Common myeloid progenitor, CD34-positive (primary cell): ENCODE measurements at regions not wholly inside any gene's neighbourhood (a gene's known extent, or its start where the extent isn't known, plus 50 kb on each side); places are given as distances from the start of the nearest gene placed in this dataset.
"Not testable (repeated sequence)": the region's sequence is repeated elsewhere in the genome, so short reads cannot be mapped to it uniquely, and the experiment has no call there.

Experiments
- CTCF ChIA-PET: fragments of 350-600 bp; sonication (Branson Sonifier 250); formaldehyde crosslinking; loops from one replicate; lab custom pipeline; 2021; ENCODE audit warnings: antibody characterized with exemption; lab: Charles Lee
- POLR2A ChIA-PET: fragments of 350-600 bp; sonication (Branson Sonifier 250); formaldehyde crosslinking; loops from one replicate; lab custom pipeline; 2021; ENCODE audit warnings: antibody characterized with exemption; lab: Charles Lee
- DNase-seq, 3 donors: peaks; one replicate each; pipeline versions ENCODE4 v3.0.0 to v3.0.0-alpha.2; 2013
- H3K27ac ChIP-seq, 2 experiments: 1 replicate in 1 of 2; 2 replicates in 1 of 2; pipeline ENCODE4 v1.7.0; 2013; ENCODE audit warnings: inconsistent platforms in 2 of 2, low read length in 2 of 2, mild to moderate bottlenecking in 2 of 2, low read depth in 1 of 2, moderate library complexity in 1 of 2; ENCODE audit not compliant: severe bottlenecking in 2 of 2, insufficient read depth in 1 of 2, poor library complexity in 1 of 2
- H3K27me3 ChIP-seq, 5 experiments: replicated peaks in 2 of 5; 1 replicate in 3 of 5; 2 replicates in 2 of 5; pipeline versions ENCODE4 v1.6.1 to v1.7.0; 2013; ENCODE audit warnings: low read length in 4 of 5, mild to moderate bottlenecking in 2 of 5, moderate library complexity in 2 of 5, inconsistent platforms in 1 of 5; ENCODE audit not compliant: insufficient read depth in 5 of 5, control insufficient read depth in 4 of 5
- H3K36me3 ChIP-seq, 4 experiments: 1 replicate in 2 of 4; 2 replicates in 2 of 4; pipeline versions ENCODE4 v1.6.1 to v1.7.0; 2013; ENCODE audit warnings: low read length in 3 of 4, control low read depth in 1 of 4, mild to moderate bottlenecking in 1 of 4; ENCODE audit not compliant: control insufficient read depth in 4 of 4, insufficient read depth in 4 of 4
- H3K4me1 ChIP-seq, 4 experiments: 1 replicate in 3 of 4; 2 replicates in 1 of 4; pipeline versions ENCODE4 v1.6.1 to v1.7.1; 2013; ENCODE audit warnings: low read length in 3 of 4, mild to moderate bottlenecking in 3 of 4, control low read depth in 1 of 4, inconsistent platforms in 1 of 4, moderate library complexity in 1 of 4; ENCODE audit not compliant: control insufficient read depth in 4 of 4, insufficient read depth in 4 of 4; ENCODE audit errors: control extremely low read depth in 1 of 4
- H3K4me3 ChIP-seq, 7 experiments: 1 replicate in 4 of 7; 2 replicates in 3 of 7; pipeline versions ENCODE4 v1.5.1 to v1.7.0; 2013; ENCODE audit warnings: mild to moderate bottlenecking in 7 of 7, low read length in 6 of 7, moderate library complexity in 6 of 7, inconsistent platforms in 2 of 7, low read depth in 2 of 7, control low read depth in 1 of 7; ENCODE audit not compliant: insufficient read depth in 4 of 7, control insufficient read depth in 1 of 7; ENCODE audit errors: extremely low read depth in 1 of 7
- H3K9me3 ChIP-seq, 5 experiments: 1 replicate in 4 of 5; 2 replicates in 1 of 5; pipeline versions ENCODE4 v1.6.1 to v1.7.1; 2013; ENCODE audit warnings: low read length in 4 of 5, mild to moderate bottlenecking in 2 of 5, inconsistent platforms in 1 of 5, low read depth in 1 of 5, moderate library complexity in 1 of 5; ENCODE audit not compliant: control insufficient read depth in 4 of 5, insufficient read depth in 2 of 5; ENCODE audit errors: control extremely low read depth in 1 of 5
- WGBS: methylation state at CpG from one replicate; pipeline ENCODE4 v1.1.5; 2013; ENCODE audit not compliant: insufficient coverage; 5-methylcytosine and 5-hydroxymethylcytosine counted together

DNA sequence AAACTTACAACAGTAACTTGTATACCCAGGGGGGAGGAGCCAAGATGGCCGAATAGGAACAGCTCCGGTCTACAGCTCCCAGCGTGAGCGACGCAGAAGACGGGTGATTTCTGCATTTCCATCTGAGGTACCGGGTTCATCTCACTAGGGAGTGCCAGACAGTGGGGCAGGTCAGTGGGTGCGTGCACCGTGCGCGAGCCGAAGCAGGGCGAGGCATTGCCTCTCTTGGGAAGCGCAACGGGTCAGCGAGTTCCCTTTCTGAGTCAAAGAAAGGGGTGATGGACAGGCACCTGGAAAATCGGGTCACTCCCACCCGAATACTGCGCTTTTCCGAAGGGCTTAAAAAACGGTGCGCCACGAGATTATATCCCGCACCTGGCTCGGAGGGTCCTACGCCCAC, 278.8 kb downstream of the FAM47B start:
- H3K4me3 ChIP-seq, CTCF ChIA-PET, H3K36me3 ChIP-seq, DNase-seq, POLR2A ChIA-PET, H3K9me3 ChIP-seq, H3K27me3 ChIP-seq, H3K27ac ChIP-seq, H3K4me1 ChIP-seq: not testable (repeated sequence)
- WGBS = 74% methylated on average over 22 of the region's 26 CpGs

DNA sequence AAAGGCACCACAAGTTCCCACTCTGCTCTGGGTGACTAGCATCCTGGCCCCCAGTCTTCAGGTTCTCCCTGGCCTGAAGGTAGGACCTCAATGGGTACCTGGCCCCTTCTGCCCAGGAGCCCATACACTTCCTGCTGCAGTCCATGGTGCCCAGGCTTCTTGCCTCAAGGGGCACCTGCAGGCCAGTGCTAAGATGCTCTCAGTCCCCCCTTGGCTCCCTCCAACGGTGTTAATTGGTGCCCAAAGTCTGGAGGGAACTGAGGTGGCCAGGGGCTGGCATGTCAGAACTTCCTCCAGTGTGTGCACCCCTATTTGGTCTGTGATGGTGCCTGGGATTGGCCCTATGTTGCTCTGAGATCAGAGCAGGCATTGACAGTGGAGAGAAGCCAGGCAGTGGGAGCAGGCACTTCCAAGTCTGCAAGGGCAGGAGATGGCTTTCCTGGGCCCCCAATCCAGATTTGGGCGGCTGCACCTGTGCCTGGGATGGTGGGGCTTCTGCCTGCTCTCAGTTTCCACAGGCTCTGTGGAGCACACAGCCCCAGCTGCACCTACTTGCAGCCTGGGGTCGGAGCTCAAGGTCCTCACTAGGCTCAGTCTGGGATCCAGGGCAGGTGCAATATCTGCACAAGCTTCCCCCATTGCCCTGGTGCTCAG, 301.6 kb downstream of the FAM47B start:
- no peaks in the 10 kb centered on the region for H3K4me1 ChIP-seq
- no peak for DNase-seq
- no peak overlapping the region for H3K4me3 ChIP-seq
- H3K27me3 ChIP-seq = peaks cover 0 to 2% (median 0%) of the 10 kb centered on the region in 5 experiments
- POLR2A ChIA-PET = no interaction called here
- CTCF ChIA-PET = no interaction called here
- H3K36me3 ChIP-seq = no peaks in the 10 kb centered on the region
- WGBS = 50% methylated on average over 3 of the region's 3 CpGs
- H3K9me3 ChIP-seq = no peaks in the 10 kb centered on the region
- H3K27ac ChIP-seq = no peak overlapping the region

DNA sequence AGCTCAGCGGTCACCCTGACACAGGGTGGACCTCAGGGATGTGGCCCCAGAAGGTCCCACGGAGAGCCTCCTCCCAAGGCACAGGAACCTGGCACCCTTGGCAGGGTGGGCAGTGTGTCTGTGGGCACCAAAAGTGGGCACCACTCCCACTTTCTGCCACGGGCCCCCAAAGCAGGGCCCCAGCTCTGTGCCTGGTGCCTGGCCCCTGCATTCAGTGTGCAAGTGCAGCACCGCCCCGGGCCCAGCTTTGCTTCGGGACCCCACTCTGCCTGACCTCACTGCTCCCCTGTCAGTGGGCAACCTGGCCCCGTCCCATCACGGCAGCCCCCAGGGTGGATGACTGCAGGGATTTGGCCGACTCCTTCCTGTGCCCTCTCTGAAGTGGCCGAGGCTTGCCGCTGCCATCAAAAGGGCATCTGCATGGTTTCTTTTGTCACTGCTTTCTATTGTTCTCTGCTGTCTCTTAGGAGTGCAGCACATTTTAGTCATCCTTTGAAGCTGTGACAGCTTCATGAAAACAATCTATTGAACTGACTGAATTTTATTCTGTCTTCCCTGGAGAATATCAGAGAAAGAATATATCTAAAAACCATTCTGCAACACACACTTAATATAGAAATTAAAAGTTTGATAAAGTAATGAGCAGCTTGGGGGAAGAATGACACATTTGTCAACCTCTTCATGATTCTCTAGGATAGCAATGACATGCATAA, 302.4 kb downstream of the FAM47B start:
- H3K27me3 ChIP-seq = peaks cover 0 to 2% (median 0%) of the 10 kb centered on the region in 5 experiments
- ChIA-PET CTCF (no interaction called here), POLR2A (no interaction called here)
- H3K36me3 ChIP-seq = no peaks in the 10 kb centered on the region
- H3K27ac ChIP-seq = no peak overlapping the region
- H3K4me3 ChIP-seq = no peak overlapping the region
- H3K4me1 ChIP-seq = no peaks in the 10 kb centered on the region
- no peak for DNase-seq
- H3K9me3 ChIP-seq = no peaks in the 10 kb centered on the region
- 78% methylated on average over 9 of the region's 11 CpGs for WGBS

DNA sequence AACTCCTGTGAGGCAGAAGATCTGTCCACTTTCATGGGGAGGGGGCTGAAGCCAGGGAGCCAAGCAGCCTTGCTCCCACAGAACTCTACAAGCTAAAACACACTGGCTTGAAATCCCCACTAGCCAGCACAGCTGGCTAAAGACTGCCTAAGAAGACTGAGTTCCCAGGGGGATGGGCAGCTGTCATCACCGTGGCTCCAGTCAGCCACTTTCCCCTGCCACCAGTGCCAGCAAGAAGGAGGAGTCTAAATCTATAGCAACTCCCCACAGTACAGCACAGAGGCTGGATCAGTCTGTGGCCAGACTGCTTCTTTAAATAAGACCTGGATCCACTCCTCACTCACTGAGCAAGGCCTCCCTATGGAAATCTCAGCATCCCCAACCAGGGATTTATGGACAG, 308.6 kb downstream of the FAM47B start:
- no peaks in the 10 kb centered on the region for H3K36me3 ChIP-seq
- CTCF ChIA-PET = no interaction called here
- no peak overlapping the region for H3K27ac ChIP-seq
- 83% methylated on average over 1 of the region's 1 CpG for WGBS
- POLR2A ChIA-PET = no interaction called here
- H3K27me3 ChIP-seq = no peaks in the 10 kb centered on the region
- DNase-seq = no peak
- no peaks in the 10 kb centered on the region for H3K9me3 ChIP-seq
- no peak overlapping the region for H3K4me3 ChIP-seq
- no peaks in the 10 kb centered on the region for H3K4me1 ChIP-seq

DNA sequence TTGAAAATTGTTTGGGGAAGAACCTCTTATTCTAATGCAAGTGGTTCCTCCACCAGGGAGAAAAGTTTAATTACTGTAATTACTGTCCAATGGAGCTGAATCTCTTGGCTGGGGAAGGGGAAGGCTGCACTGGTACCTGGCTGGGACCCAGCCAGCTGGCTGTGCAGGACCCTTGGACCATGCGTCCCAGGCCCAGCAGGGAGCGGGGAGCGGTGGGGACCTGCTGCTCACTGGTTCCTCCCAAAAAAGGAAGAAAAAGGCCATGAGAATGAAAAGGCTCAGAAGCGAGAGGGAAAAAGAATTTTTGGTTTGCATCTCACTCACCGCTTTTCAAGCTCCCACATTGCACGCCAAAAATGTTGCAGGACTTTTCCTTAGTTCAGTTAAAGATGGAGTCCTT, 333.5 kb downstream of the FAM47B start:
- WGBS = 73% methylated on average over 4 of the region's 6 CpGs
- no peak overlapping the region for H3K4me3 ChIP-seq
- POLR2A ChIA-PET = no interaction called here

DNA sequence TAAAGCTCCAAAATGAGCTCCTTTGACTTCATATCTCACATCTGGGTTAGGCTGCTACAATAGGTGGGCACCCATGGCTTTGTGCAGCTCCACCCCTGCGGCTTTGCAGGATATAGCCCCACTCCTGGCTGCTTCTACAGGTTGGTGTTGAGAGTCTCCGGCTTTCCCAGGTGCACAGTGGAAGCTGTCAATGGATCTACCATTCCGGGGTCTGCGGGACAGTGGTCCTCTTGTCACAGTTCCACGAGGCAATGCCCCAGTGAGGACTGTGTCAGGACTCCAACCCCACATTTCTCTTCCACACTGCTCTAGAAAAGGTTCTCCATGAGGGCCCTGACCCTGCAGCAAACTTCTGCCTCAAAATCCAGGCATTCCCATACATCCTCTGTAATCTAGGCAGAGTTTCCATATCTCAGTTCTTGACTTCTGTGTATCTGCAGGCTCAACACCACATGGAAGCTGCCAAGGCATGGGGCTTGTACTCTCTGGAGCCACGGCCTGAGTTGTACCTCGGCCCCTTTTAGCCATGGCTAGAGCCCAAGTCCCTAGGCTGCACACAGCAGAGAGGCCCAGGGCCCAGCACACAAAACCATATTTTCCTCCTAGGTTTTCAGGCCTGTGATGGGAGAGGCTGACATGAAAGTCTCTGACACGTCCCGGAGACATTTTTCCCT, 342.8 kb downstream of the FAM47B start:
- Histone ChIP-seq H3K4me3 (no peak overlapping the region), H3K9me3 (no peaks in the 10 kb centered on the region), H3K4me1 (no peaks in the 10 kb centered on the region), H3K36me3 (no peaks in the 10 kb centered on the region), H3K27me3 (no peaks in the 10 kb centered on the region), H3K27ac (no peak overlapping the region)
- 86% methylated on average over 8 of the region's 9 CpGs for WGBS
- ChIA-PET POLR2A (no interaction called here), CTCF (no interaction called here)
- no peak for DNase-seq

More for the DNA sequence above, 333.5 kb downstream of the FAM47B start:
- Histone ChIP-seq H3K9me3 (no peaks in the 10 kb centered on the region), H3K27me3 (no peaks in the 10 kb centered on the region), H3K4me1 (no peaks in the 10 kb centered on the region), H3K27ac (no peak overlapping the region), H3K36me3 (no peaks in the 10 kb centered on the region)
- CTCF ChIA-PET = no interaction called here
- no peak for DNase-seq

DNA sequence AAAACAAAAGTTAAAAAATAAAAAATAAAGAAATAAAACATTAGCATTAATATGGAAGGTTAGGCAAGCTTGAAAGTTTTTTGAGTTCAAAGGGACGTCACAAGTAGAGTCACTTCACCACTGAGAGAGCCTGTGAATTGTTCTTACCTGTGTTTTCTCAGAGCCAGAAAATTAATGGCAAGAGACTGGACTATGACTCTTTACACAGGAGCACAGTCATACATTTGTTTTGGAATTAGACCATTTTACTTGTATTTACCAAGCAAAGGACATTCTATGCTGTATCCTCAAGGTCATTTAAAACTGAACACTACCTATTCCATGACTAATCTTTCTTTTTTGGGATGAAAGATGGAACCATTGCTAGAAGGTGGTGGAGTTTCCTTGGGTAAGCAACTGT, 346.1 kb downstream of the FAM47B start:
- H3K4me3 ChIP-seq = no peak overlapping the region
- H3K27me3 ChIP-seq = no peaks in the 10 kb centered on the region
- no peaks in the 10 kb centered on the region for H3K4me1 ChIP-seq
- ChIA-PET POLR2A (no interaction called here), CTCF (no interaction called here)
- 100% methylated on average over 1 of the region's 1 CpG for WGBS
- H3K27ac ChIP-seq = no peak overlapping the region
- no peaks in the 10 kb centered on the region for H3K9me3 ChIP-seq
- no peaks in the 10 kb centered on the region for H3K36me3 ChIP-seq
- no peak for DNase-seq
